ENCODE measurements at regions not wholly inside any gene's neighbourhood (a gene's known extent, or its start where the extent isn't known, plus 50 kb on each side); places are given as distances from the start of the nearest gene placed in this dataset.

DNA sequence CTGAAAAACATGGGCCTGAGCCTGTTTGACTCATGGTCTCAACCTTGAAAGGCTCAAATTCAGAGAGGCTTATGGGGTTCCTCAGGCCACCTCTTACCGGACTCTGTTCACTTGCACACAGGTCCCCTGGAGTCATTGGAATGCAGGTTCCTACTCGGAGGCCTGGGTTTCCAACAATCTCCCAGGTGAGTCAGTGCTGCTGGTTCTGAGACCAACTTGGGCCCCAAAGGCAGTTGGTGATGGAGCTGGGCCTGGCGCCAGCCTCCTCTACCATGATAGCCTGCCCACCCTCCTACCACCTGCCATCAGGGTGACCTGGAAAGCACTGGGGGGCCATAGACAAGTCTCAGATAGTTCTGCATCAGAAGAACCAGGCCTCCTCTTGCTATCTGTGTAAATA is 188.4 kb downstream of the RGS3 start:
- TF ChIP-seq, protein P1, sequence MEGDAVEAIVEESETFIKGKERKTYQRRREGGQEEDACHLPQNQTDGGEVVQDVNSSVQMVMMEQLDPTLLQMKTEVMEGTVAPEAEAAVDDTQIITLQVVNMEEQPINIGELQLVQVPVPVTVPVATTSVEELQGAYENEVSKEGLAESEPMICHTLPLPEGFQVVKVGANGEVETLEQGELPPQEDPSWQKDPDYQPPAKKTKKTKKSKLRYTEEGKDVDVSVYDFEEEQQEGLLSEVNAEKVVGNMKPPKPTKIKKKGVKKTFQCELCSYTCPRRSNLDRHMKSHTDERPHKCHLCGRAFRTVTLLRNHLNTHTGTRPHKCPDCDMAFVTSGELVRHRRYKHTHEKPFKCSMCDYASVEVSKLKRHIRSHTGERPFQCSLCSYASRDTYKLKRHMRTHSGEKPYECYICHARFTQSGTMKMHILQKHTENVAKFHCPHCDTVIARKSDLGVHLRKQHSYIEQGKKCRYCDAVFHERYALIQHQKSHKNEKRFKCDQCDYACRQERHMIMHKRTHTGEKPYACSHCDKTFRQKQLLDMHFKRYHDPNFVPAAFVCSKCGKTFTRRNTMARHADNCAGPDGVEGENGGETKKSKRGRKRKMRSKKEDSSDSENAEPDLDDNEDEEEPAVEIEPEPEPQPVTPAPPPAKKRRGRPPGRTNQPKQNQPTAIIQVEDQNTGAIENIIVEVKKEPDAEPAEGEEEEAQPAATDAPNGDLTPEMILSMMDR (conservative IDR thresholded peaks at IDR 0.05; ENCODE audit: low read length) = no peak
- DNase-seq (ENCODE audit: low read depth) = no peak

DNA sequence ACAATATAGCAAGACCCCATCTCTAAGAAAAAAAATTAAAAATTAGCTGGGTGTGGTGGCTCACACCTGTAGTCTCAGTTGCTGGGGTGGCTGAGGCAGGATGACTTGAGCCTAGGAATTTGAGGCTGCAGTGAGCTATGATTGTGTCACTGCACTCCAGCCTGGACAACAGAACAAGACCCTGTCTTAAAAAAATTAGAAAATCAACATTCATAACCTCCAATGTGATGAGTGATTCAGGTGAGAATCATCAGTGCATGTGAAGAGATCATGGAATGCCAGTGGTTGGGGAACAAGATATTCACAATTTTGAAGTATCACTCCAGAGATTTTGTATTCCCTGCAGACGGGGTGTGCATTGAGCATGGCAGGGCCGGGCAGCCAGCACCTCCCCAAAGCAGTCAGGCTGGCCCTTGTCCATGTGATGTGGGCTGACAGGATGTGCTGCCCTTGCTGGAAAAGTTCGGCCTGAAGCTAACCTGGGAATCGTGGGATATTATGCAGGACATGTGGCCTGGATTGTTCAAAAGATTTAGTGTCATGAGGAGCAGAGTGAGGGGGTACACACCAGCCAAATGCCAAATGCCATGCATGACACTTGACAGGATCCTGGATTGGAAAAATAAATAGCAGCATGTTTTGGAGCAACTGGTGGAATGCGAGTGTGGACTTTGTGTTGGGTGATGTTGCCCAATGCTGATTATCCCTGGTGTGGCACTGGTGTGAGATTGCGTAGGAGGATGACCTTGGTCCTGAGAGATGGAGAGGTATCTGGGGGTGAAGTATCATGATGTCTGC is 189.0 kb downstream of the RGS3 start:
- no peak for DNase-seq (ENCODE audit: low read depth)
- TF ChIP-seq, protein P1 (conservative IDR thresholded peaks at IDR 0.05; ENCODE audit: low read length) = no peak
- H3K4me3 ChIP-seq (ENCODE audit: low read length) = no peak overlapping the region

More for the DNA sequence above, 188.4 kb downstream of the RGS3 start:
- H3K4me3 ChIP-seq (ENCODE audit: low read length) = no peak overlapping the region

DNA sequence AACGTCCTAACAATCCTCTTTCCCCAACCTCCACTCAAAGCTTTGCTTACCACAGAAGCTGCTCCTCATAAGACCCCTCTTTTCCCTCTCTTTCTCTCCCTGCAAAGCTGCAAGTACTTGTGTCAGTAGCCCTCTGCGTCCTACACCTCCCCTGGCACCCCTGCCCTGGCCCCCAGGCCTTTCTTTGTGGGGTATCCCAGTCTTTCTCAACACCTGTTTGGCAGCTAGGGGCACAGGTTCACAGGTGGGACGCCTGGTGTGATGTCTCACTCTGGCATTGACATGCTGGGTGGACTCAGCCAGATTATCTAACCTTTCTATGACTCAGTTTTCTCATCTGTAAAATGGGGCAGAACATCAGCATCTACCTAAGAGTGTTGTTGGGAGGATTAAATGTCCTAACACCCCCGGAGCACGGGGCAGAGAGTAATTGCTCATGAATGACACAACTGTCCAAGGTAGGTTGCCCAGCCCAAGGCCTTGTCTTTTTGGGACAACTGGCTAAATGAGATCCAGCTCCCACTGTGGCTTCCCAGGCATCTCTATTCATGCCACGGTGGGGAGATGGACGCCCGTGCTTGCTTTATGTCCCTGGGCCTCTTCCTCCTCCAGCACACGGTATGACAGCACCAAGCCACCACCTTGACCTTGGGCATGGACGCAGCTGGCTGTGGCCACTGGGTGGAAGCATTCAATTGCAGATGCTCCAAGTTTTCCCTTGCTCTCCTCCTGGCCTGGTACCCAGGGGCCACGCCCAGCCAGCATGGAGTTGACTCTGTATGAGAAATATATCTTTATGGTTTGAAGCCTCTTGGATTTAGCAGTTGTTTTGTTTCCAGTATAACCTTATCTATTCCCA is 190.4 kb downstream of the RGS3 start:
- DNase-seq (ENCODE audit: low read depth) = no peak
- H3K4me3 ChIP-seq (ENCODE audit: low read length) = no peak overlapping the region
- TF ChIP-seq, protein P1 (conservative IDR thresholded peaks at IDR 0.05; ENCODE audit: low read length) = no peak; the same call in 1 of the 2 replicates

DNA sequence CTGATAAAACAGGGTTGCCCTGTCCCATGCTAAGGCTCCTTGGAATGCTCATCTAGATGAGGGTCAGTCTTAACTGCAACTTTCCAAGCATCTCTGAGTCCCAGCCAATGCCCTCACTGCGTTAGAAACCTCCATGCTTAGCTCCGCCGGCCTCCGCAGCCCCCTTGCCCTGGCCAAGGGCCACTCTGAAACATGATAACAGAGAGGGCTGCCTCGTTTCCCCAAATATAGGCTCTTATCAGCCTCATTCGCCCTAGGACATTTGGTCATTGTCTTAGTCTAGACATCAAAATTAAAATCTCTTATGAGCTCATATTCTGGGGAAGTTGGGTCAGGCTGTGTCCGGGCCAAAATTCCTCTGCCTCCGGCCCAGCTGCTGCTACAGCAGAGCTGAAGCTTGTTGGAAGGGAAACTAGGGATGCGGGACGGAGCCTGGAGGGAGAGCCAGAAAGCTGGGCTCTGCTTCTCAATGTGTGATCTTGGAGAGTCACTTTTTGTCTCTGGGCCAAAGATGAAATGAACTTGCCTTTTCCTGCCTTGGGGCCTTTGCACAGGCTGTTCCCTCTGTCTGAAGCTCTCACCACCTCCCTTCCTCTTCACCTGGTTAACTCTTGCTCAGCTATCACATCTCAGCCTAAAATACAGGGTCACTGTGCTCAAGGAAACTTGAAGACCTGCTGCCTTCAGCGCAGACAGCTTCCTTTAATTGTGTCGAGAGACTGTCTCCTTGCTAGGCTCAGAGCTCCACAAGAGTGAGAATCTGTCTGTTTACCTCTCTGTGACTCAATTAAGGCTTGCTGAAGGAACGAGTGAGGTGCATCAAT is 191.3 kb downstream of the RGS3 start:
- peak; percentile 69 for DNase-seq (ENCODE audit: low read depth)
- no peak overlapping the region for H3K4me3 ChIP-seq (ENCODE audit: low read length)
- TF ChIP-seq, protein P1 (conservative IDR thresholded peaks at IDR 0.05; ENCODE audit: low read length) = no peak

DNA sequence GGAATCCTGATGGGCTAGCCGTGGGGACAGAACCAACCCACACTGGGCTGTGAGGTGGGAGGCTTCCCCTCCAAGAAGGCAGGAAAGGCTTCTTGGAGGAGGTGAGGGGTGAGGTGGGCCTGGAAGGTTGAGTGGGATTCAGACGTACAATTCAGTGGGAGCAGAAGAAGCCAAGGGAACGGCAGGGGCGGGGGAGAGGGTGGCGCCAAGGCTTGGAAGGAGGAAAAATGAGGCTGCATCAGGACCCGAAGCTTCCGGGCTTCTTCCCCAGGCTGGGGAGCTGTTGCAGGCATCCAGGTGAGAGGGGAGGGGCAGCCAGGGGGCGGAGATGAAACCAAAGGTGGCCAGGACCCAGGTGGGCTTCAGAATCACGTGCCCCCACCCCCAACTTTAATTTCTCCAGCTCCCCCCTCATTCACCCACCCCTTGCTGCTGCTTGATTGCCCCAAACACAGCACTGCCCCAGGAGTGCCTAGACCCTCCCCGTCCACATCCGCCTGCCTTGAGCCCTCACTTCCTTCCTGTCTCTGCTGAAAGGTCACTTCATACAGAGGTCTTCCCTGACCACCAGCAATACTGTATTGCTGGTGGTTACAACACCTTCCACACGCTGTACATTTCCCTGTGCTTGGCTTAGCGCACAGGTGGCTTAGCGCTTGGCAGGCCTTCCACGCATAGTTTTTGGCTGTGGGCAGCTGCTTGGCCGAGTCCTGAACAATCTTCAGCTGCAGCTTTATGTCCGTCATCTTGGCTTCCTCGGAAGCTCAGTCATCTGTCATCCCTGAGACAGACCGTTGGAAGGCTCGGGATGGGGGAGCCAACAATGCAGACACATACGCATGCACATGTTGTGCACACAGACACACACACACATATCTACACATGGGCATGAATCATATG is 193.5 kb downstream of the RGS3 start:
- no peak overlapping the region for H3K4me3 ChIP-seq (ENCODE audit: low read length)
- TF ChIP-seq, protein P1 (conservative IDR thresholded peaks at IDR 0.05; ENCODE audit: low read length) = no peak
- DNase-seq (ENCODE audit: low read depth) = no peak
